Cardiac fibroblast (primary cell): ENCODE measurements at regions not wholly inside any gene's neighbourhood (a gene's known extent, or its start where the extent isn't known, plus 50 kb on each side); places are given as distances from the start of the nearest gene placed in this dataset.
A peak's percentile ranks its signal among the peaks of the same experiment; 100 is the strongest.
"Not testable (repeated sequence)": the region's sequence is repeated elsewhere in the genome, so short reads cannot be mapped to it uniquely, and the experiment has no call there.

ENCODE experiments used
- DNase-seq, 2 donors: peaks; one replicate each; pipeline versions ENCODE4 v3.0.0 to v3.0.0-alpha.2; 2010; ENCODE audit warnings: low read depth in 2 of 2
- H3K4me3 ChIP-seq, 2 donors: replicated peaks in 1 of 2; 1 replicate in 1 of 2; 2 replicates in 1 of 2; pipeline ENCODE4 v1.5.1; 2011; ENCODE audit warnings: low read depth in 2 of 2, low read length in 2 of 2, mild to moderate bottlenecking in 2 of 2, moderate library complexity in 1 of 2
- TF ChIP-seq, protein P1 (sequence below): IDR thresholded peaks from one replicate; pipeline ENCODE4 v1.5.1; 2011; ENCODE audit warnings: low read depth, mild to moderate bottlenecking, low read length, inconsistent platforms

DNA sequence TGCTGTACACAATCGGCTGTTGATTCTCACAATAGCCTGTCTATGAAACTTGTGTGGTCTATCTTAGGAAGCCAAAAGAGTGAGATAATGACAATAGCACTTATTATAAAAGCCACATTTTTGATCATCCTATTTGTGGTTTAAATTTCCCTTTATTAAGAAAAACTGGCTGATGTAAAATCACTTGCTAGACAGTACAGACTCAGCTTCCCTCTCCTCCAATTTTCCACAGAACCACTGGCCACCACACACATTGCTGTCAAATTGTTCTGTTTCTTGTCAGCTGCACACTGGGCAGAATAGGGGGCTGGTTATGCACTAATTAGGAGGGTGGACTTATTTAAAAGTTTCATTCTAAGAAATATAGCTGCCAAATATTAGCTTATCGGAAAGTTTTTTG, 425.9 kb downstream of the EPHA3 start:
- no peak overlapping the region for H3K4me3 ChIP-seq
- peak in 1 of 2 donors; percentile 13 for DNase-seq
- TF ChIP-seq, protein P1, sequence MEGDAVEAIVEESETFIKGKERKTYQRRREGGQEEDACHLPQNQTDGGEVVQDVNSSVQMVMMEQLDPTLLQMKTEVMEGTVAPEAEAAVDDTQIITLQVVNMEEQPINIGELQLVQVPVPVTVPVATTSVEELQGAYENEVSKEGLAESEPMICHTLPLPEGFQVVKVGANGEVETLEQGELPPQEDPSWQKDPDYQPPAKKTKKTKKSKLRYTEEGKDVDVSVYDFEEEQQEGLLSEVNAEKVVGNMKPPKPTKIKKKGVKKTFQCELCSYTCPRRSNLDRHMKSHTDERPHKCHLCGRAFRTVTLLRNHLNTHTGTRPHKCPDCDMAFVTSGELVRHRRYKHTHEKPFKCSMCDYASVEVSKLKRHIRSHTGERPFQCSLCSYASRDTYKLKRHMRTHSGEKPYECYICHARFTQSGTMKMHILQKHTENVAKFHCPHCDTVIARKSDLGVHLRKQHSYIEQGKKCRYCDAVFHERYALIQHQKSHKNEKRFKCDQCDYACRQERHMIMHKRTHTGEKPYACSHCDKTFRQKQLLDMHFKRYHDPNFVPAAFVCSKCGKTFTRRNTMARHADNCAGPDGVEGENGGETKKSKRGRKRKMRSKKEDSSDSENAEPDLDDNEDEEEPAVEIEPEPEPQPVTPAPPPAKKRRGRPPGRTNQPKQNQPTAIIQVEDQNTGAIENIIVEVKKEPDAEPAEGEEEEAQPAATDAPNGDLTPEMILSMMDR = no peak

DNA sequence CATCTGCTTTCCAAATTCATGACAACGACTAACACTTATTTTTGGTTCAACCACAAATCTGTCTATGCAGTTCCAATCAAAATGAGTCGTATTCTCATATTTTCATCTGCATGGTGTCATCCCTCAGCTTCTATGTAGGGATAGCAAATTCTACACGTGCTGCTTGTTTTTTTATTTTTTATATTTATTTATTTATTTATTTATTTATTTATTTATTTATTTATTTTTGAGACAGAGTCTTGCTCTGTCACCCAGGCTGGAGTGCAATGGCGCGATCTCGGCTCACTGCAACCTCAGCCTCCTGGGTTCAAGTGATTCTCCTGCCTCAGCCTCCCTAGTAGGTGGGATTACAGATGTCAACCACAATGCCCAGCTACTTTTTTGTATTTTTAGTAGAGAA, 447.2 kb downstream of the EPHA3 start:
- not testable (repeated sequence) for H3K4me3 ChIP-seq, DNase-seq

DNA sequence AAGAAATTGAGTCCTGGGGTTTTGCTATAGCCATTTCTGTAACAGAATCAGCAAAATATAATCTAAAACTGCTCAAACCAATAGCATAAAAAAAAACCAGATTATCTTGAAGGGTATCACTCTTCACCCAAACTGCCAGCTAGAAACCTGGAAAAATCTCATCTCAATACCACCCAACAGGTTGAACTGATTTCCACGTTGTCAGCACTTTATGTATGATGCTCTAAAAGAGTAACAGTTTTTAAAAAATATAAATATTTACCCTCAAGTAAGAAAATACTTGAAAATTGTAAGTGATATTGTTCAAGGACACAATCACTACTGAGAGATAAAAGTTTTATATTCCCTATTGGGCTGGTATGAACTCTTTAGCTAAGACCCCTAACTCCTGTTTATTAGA, 451.3 kb downstream of the EPHA3 start:
- H3K4me3 ChIP-seq = no peak overlapping the region
- TF ChIP-seq, protein P1 = no peak
- no peak for DNase-seq

DNA sequence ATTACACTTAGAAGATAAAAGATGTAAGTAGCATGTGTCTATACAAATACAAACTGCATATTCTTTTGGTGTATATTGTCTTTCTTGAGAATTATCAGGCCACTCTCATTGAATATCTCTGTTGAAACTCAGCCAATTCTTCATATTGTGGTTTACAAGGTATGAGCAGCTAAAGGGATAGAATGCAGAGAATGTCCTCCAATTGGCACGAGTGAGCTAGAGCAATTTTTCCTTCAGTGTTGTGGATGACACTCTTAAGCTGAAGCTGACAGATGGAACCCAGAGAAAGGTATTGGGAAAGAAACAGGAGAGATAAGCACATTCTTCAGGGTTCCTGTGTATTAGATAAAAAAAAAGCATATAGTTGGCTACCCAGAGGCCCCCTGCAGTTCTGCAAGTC, 453.1 kb downstream of the EPHA3 start:
- no peak overlapping the region for H3K4me3 ChIP-seq
- peak; percentile 64 to 89 for DNase-seq
- TF ChIP-seq, protein P1 = no peak

DNA sequence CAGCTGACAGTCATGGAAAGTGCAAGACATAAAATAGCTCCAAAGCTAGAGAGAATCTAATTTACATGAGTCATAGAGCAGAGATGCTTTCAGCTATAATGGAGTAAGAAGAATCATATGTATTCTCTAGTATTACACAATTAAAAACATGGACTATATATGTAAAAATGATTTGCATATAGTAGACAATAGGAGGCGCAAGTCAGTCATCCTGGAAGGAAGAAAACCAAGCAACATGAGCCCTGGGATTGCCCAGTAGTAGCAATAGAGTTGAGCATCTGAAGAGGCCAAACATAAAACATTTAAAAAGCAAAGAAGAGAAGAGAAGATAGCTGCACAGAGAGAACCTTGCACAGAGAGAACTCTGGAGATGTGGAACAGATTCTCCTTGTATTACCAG, 455.0 kb downstream of the EPHA3 start:
- TF ChIP-seq, protein P1 = peak; percentile 8
- no peak overlapping the region for H3K4me3 ChIP-seq
- peak in 1 of 2 donors; percentile 23 for DNase-seq

DNA sequence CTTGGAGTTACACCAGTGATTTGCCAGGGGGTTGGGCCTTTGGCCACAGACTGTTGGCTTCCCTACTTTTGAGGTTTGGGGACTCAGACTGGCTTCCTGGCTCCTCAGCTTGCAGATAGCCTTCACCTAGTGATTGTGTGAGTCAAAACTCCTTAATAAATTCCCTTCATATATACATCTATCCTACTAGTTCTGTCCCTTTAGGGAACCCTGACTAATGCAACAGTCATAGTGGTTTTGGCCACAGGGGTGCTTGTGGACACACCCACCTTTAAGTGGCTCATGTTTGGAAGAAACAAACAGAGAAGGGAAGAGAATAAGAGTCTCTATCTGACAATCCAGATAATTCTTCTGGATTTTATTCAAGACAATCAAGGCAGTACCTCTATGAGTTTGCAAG, 457.7 kb downstream of the EPHA3 start:
- TF ChIP-seq, protein P1 = no peak
- H3K4me3 ChIP-seq = no peak overlapping the region
- peak in 1 of 2 donors; percentile 77 for DNase-seq

DNA sequence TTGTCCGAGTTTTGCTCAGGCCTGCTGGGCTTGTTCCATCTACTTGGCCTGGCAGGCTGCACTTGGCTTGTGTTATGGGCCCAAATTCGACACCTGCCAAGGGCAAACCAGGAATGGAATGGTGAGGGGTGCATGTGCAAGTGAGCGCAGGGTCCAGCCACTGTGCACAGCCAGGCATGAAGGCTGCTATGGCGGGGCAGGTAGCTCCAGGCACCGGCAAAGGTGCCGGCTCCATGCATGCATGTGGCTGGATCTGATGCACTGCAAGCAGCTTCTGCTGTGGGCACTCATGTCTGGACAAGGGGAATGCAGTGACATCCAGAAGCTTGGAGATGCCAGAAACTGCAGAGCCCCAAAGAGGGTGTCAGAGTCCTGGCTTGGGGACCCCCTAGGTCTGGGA, 463.0 kb downstream of the EPHA3 start:
- no peak for DNase-seq
- TF ChIP-seq, protein P1 = no peak
- no peak overlapping the region for H3K4me3 ChIP-seq

DNA sequence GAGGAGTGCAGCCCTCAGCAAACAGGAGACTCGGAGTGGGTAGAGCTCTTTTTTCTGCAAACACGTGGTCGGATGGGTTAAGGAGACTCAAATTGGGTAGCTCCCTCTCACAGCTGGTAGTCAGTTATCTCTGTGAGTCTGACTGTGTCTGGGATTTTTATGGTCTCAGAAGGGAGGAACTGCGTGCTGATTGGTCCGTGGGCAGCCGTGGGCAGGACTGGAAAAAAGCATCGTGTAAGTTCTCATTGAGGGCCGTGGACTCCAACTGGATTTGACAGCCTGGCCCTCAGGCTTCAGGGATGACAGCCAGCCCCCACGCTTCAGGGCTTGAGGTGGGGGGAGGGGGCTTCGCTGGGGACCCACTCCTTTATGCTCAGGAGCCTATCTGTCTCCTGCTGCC, 463.9 kb downstream of the EPHA3 start:
- TF ChIP-seq, protein P1 = no peak
- H3K4me3 ChIP-seq = no peak overlapping the region
- peak; percentile 7 to 29 for DNase-seq
